C4-2B (cell line): ENCODE measurements at regions not wholly inside any gene's neighbourhood (a gene's known extent, or its start where the extent isn't known, plus 50 kb on each side); places are given as distances from the start of the nearest gene placed in this dataset.

ENCODE experiments used
- CTCF ChIP-seq: fragments of 450-650 bp; conservative IDR thresholded peaks from 2 replicates; pipeline ENCODE4 v1.5.1; 2017; ENCODE audit warnings: mild to moderate bottlenecking
- ZFX ChIP-seq: fragments of 450-650 bp; IDR thresholded peaks from 2 replicates; pipeline ENCODE4 v1.6.1; 2017

DNA sequence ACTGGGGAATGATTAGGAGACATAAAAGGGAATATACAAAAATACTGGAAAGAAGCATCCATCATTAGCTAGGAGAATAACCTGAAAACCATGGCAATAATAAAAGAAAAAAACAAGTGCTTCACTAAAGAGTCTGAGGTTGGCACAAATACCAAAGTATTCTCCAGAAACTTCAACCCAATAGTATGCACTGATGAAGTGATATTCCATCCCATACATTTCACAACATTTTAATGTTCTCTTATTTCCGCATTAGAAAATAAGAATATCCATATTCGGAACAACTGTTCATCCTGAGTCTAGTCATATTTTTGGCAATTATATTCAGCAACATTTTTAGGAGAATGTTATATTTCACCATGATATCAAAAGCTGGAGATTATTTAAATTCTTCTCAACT, 116.2 kb downstream of the POSTN start:
- TF ChIP-seq CTCF (no peak), ZFX (no peak)
